ENCODE measurements at regions not wholly inside any gene's neighbourhood (a gene's known extent, or its start where the extent isn't known, plus 50 kb on each side); places are given as distances from the start of the nearest gene placed in this dataset.

- H3K36me3 Mint-ChIP-seq = no peaks in the 10 kb centered on the region
- no peak for ATAC-seq
- H3K9me3 Mint-ChIP-seq = peaks cover 8 to 16% of the 10 kb centered on the region in 2 donors
- Histone ChIP-seq H3K27ac (ENCODE audit: low read length) (no peak overlapping the region), H3K9me3 (ENCODE audit: control insufficient read depth, insufficient read depth, low read length) (no peaks in the 10 kb centered on the region), H3K4me3 (ENCODE audit: low read length) (no peak overlapping the region), H3K36me3 (ENCODE audit: control insufficient read depth, insufficient read depth, low read length) (no peaks in the 10 kb centered on the region), H3K4me1 (ENCODE audit: control insufficient read depth, insufficient read depth, low read length) (no peaks in the 10 kb centered on the region), H3K27me3 (ENCODE audit: control insufficient read depth, insufficient read depth, low read length) (no peaks in the 10 kb centered on the region)
- no peak for DNase-seq
- H3K27ac Mint-ChIP-seq = no peak overlapping the region
- no peaks in the 10 kb centered on the region for H3K4me1 Mint-ChIP-seq
- 61% methylated on average over 5 of the region's 5 CpGs for WGBS (ENCODE audit: insufficient coverage)
- no peak overlapping the region for H3K4me3 Mint-ChIP-seq
- TF ChIP-seq CTCF (IDR thresholded peaks at IDR 0.05) = no peak
- intact Hi-C loops (cut with micrococcal nuclease) = no loop called here
- H3K27me3 Mint-ChIP-seq (ENCODE audit: low read depth in 2 of 2) = no peaks in the 10 kb centered on the region
Observed at GRCh38 chr14:87152693-87153092, 840.3 kb downstream of the GALC start.

DNA sequence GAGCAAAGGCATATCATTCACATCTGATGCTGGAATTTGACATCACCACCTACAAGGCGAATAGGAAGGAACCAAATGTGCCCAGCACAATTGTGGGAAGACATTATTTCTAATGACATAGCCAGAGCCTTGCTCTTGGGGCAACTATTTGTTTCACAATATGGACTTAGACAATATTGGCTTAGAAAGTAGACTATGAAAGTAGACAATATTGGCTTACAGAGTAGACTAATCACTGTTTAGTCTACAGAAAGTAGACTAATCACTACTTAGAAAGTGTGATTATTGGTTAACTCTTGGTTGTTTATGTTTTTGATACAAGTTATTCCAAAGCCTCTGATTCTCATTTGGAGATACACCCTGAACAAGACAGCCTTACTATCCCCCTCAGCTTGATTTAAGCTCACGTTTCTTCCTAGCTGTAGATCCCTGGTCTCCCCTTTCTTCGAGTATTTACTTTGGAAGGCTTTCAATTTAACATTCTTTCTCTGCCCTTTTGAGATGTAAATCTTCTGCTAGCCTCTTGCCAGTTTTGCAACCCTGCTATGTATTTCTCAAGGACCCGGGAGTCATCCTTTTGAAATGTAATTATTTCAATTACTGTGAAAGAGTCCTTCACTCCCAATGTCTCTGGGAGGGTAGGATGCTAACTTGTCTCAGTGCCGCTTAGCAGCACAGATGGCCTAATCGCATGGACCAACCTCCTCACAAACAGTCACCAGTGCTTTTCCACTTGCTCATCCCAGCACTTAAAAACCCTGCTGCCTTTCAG is 843.2 kb downstream of the GALC start:
- Mint-ChIP-seq H3K27me3 (ENCODE audit: low read depth in 2 of 2) (no peaks in the 10 kb centered on the region), H3K4me3 (no peak overlapping the region), H3K36me3 (no peaks in the 10 kb centered on the region), H3K9me3 (peaks cover 11 to 17% of the 10 kb centered on the region in 2 donors), H3K27ac (no peak overlapping the region), H3K4me1 (no peaks in the 10 kb centered on the region)
- Histone ChIP-seq H3K27me3 (ENCODE audit: control insufficient read depth, insufficient read depth, low read length) (no peaks in the 10 kb centered on the region), H3K27ac (ENCODE audit: low read length) (no peak overlapping the region), H3K9me3 (ENCODE audit: control insufficient read depth, insufficient read depth, low read length) (no peaks in the 10 kb centered on the region), H3K4me1 (ENCODE audit: control insufficient read depth, insufficient read depth, low read length) (no peaks in the 10 kb centered on the region), H3K36me3 (ENCODE audit: control insufficient read depth, insufficient read depth, low read length) (no peaks in the 10 kb centered on the region), H3K4me3 (ENCODE audit: low read length) (no peak overlapping the region)
- DNase-seq = no peak
- no peak for ATAC-seq
- intact Hi-C loops (cut with micrococcal nuclease) = no loop called here
- TF ChIP-seq CTCF (IDR thresholded peaks at IDR 0.05) = no peak
- WGBS (ENCODE audit: insufficient coverage) = 42% methylated on average over 6 of the region's 6 CpGs

DNA sequence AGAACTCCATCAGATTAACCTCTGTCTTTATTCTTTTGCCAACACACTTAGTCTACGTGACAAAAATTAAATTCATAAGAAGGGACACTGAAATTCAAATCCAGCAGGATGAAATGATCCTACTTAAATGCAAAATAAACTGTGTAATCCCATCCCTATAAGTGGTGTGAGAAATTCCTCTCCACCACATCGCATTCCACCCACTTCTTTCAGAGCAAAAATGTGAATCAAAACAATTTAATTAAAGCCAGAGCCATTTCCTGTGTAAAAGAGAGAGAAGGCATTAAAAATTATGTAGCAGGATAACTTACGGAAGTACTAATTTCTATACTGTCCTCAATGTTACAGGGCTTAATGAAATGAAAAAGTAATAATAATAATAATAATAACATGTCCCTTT is 844.3 kb downstream of the GALC start:
- Mint-ChIP-seq H3K9me3 (peaks cover 12 to 17% of the 10 kb centered on the region in 2 donors), H3K36me3 (no peaks in the 10 kb centered on the region), H3K4me1 (no peaks in the 10 kb centered on the region), H3K27ac (no peak overlapping the region), H3K27me3 (ENCODE audit: low read depth in 2 of 2) (no peaks in the 10 kb centered on the region), H3K4me3 (no peak overlapping the region)
- no peaks in the 10 kb centered on the region for H3K36me3 ChIP-seq (ENCODE audit: control insufficient read depth, insufficient read depth, low read length)
- no peak for TF ChIP-seq CTCF (IDR thresholded peaks at IDR 0.05)
- no CpG with 5 or more reads among the region's 3 CpGs for WGBS (ENCODE audit: insufficient coverage)
- H3K9me3 ChIP-seq (ENCODE audit: control insufficient read depth, insufficient read depth, low read length) = no peaks in the 10 kb centered on the region
- H3K27me3 ChIP-seq (ENCODE audit: control insufficient read depth, insufficient read depth, low read length) = no peaks in the 10 kb centered on the region
- ATAC-seq (no peak), DNase-seq (no peak)
- H3K4me1 ChIP-seq (ENCODE audit: control insufficient read depth, insufficient read depth, low read length) = no peaks in the 10 kb centered on the region
- H3K4me3 ChIP-seq (ENCODE audit: low read length) = no peak overlapping the region
- no peak overlapping the region for H3K27ac ChIP-seq (ENCODE audit: low read length)
- intact Hi-C loops (cut with micrococcal nuclease) = no loop called here
